Globus pallidus (tissue), 1 donor: ENCODE measurements at regions not wholly inside any gene's neighbourhood (a gene's known extent, or its start where the extent isn't known, plus 50 kb on each side); places are given as distances from the start of the nearest gene placed in this dataset.
"Not testable (repeated sequence)": the region's sequence is repeated elsewhere in the genome, so short reads cannot be mapped to it uniquely, and the experiment has no call there.

Source experiments
- DNase-seq: peaks from one replicate; pipeline ENCODE4 v3.0.0-alpha.2; 2015; ENCODE audit warnings: low spot score

DNA sequence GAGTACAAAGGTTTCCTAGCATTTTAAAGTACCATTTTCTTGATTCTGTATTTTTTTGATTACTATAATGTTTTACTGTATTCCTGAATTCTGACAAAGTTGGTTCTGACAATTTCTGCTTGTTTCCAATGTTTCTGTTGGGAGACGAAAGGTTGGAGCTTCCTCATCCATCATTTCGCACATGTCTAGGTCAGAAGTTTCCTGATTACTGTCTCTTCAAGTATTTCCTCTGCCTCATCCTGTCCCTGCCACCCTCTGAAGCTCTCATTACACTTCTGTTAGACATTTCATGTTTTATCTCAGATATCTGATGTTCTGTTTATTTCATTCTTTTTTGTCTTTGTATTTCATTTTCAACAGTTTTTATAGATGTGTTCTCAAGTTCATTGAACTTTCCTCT, 895.8 kb downstream of the TSN start:
- no peak for DNase-seq

DNA sequence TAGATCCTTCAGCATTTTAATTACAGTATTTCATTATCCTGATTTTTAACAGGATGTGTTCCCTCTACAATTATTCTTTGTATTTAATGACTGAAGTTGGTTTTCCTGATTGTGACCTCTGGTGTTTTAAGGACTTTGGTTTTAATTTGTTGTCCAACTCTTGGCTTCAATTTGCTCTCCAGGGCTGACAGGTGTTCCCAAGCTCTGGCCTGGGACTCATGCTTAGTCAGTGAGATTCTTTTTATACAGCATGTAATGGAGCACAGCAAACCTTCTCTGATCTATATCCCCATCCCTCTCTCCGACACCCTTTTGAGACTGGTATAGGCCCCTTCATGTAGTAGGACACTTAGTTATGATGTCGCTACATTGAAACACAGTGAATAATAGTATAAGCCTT, 896.3 kb downstream of the TSN start:
- DNase-seq = no peak

GRCh38 chr2:122652670-122653069, 897.2 kb downstream of the TSN start:
- no peak for DNase-seq

DNA sequence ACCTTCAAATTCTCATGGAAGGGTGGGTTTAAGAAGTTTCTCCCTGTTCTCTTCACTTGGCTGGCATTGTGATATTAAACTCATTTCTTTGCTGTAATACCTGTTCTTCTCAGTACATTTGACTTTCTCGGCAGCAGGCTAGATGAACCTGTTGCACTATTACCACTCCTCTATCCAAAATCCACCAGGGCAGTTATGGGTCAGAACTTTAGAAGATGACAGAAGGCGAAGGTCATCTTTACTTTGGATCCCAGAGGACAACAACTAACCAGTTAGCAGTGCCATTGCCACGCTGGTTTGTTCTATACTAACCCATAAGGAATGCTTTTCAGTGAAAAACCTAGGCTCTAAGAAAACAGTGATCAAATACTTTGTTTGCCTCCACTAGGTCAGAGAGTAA, 901.0 kb downstream of the TSN start:
- DNase-seq = no peak

- DNase-seq = no peak
Measured at GRCh38 chr2:122660786-122661634, 905.6 kb downstream of the TSN start.

DNA sequence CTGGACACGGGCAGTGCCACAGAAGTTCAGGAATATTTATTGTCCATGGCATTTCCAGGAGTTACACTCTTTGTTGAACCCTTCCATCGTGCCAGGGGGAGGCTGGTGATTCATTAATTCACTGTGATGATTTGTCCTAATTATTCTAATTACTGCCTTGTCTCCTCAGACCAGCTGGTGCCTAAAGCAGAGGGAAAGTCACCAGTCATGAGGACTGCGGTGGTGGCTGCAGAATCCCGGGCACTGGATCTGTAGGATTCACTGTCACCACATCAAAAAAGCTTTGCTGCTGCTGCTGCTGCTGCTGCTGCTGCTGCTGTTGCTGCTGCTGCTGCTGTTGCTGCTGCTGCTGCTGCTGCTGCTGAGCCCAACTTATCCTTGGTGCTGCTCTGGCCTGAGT, 908.2 kb downstream of the TSN start:
- no peak for DNase-seq

- no peak for DNase-seq
Measured at GRCh38 chr2:122669627-122670026, 914.2 kb downstream of the TSN start.

- no peak for DNase-seq
Measured at GRCh38 chr2:122670897-122671296, 915.4 kb downstream of the TSN start.

DNA sequence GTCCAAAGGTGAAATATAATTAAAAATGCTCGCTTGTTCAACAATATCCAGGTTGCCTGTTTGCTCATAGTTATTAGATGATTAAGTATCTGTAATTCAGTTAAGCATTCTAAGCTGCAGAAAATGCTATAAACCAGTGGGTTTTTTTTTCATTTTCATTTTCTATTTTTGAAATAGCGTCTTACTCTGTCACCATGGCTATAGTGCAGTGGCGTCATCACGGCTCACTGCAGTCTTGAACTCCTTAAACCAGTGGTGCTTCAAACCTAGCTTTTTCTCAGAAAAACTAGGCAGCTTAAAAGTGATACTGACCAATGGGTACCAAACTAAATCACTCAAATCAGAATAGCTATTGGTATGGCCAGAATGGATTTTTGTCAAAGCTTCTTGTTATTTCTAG, 925.2 kb downstream of the TSN start:
- no peak for DNase-seq

GRCh38 chr2:122681626-122682025, 926.2 kb downstream of the TSN start:
- DNase-seq = no peak

- no peak for DNase-seq
Measured at GRCh38 chr2:122682356-122682755, 926.9 kb downstream of the TSN start.

- DNase-seq = no peak
Measured at GRCh38 chr2:122683018-122683417, 927.6 kb downstream of the TSN start.

DNA sequence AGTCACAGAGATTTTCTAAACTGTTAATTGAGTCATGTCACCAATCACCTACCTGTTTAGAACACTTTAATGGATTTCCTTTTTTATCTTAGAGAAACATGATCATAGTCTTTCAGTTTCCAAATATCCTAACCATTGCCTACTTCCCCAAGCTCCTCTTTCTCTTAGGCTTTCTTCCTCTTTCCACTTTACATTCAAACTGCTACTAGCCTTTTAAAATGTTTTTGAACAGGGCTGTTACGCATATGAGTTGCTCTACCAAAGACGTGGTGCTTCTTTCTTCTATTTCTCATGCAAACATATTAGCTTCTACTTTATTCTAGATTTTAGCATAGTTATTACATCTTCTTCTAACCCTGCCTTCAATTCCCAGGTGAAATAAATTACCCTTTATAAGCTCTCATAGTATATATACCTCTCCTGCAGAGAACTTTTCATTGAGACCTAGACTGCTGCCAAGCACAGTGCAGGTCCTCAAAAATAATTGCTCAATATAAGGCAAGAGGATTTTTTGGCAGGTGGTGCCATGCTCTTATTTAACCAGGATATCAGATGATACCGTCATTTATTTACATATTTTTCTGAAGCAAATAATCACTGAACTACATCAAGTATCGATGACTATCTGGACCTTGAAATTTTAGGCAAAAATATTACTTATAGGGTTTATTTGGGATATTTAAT, 937.1 kb downstream of the TSN start:
- no peak for DNase-seq

DNA sequence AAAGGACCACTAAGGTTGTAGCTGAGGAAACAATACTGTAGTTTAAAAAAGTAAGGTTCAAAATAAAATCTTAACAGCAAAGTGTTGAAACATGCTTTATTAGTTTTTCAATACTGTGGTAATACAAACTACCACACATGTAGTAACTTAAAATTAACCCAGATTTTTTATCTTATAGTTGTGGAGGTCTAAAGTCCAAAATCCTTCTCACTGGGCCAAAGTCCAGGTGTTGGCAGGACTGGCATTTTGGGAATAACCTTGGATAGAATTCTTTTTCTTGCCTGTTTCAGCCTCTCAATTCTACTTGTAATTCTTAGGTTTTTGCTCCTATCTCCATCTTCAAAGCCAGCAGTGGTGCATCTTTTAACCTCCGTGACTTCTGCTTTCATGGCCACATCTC, 942.0 kb downstream of the TSN start:
- no peak for DNase-seq

- no peak for DNase-seq
Measured at GRCh38 chr2:122703676-122704075, 948.2 kb downstream of the TSN start.

DNA sequence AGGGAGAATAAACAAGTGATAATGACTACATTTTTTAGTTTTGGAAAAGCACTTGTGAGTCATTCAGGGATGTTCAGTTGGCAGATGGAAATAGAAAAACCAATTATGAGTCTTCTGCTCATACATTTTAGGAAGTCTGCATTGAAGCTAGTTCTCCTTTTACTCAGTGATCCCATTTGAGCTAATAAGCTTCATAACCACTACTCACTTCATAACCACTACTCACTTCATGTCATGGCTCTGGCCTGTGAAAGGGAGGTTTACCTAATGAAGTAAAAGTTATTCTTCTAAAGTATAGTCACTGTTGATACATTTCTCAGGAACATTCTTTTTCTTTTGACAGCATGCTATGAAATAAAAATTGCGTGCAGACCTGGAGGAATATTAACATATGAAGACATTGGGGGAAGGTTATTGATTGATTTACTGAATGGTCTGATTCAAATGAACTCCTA, 948.7 kb downstream of the TSN start:
- DNase-seq = no peak

DNA sequence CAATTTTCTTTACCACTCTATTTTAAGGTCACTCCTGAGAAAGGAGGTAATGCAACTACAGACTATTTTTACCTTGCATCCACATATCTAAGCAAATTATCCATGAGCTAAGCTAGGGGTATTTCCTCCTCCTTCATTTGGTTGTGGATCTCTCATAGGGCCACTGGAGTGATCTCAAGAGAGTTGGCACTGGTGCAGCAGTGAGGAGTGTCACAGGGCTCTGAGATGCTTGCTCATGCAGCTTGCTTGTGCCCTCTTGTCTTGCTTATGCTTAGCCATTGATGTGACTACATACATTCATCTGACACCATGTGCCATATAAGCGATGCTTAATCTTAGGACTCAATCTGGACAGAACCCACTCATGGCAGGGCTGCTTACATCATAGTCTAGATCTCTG, 950.3 kb downstream of the TSN start:
- no peak for DNase-seq

DNA sequence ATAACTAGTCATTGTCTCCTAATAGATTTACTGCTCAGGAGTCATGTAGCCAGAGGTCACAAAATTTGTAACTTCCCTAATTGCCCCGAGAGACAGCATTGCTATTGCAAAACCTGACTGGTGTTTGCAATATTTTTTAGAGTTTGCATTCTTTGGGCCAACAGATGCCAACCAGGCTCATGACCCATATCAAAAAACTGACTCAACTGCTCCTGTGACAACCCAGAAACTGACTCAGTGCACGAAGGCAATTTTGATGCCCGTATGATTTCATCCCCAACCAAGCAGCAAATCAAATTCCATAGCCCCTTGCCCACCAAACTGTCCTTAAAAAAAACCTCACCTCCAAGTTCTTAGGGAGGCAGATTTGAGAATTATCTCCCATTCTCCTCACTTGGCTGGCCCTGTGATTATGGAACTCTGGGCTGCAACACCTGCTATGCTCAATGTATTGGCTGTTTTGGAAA, 951.3 kb downstream of the TSN start:
- no peak for DNase-seq

- DNase-seq = no peak
Measured at GRCh38 chr2:122707224-122707824, 951.9 kb downstream of the TSN start.

GRCh38 chr2:122710049-122710448, 954.6 kb downstream of the TSN start:
- no peak for DNase-seq

- no peak for DNase-seq
Measured at GRCh38 chr2:122713800-122714199, 958.3 kb downstream of the TSN start.

DNA sequence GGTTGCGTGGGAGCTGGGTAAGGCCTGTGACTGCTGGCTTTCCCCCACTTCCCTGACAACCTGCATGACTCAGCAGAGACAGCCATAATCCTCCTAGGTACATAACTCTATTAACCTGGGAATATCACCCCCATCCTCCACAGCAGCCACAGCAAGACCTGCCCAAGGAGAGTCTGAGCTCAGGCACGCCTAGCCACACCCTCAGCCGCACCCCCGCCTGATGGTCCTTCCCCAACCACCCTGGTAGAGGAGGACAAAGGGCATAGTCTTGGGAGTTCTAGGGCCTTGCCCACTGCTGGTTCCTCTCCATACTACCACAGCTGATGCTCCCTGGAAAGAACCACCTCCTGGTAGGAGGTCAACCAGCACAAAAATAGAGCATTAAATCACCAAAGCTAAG, 965.4 kb downstream of the TSN start:
- not testable (repeated sequence) for DNase-seq
